Natural killer cell (primary cell): ENCODE measurements at regions not wholly inside any gene's neighbourhood (a gene's known extent, or its start where the extent isn't known, plus 50 kb on each side); places are given as distances from the start of the nearest gene placed in this dataset.

Source experiments
- ATAC-seq, 3 donors: fragments of 150-1000 bp in 2 of 3; fragments of 200-7000 bp in 1 of 3; cut with Tn5 transposase; 1 replicate in 1 of 3; 2 replicates in 2 of 3; pipeline ENCODE4 v1.10.0; 2021; ENCODE audit warnings: mild to moderate bottlenecking in 2 of 3, moderate library complexity in 2 of 3
- DNase-seq, 2 donors: peaks; one replicate each; pipeline versions ENCODE4 v3.0.0 to v3.0.0-alpha.2; 2013 to 2021; ENCODE audit warnings: mixed read lengths in 1 of 2
- H3K27ac ChIP-seq: one replicate; pipeline ENCODE4 v1.5.1; 2013; ENCODE audit warnings: mild to moderate bottlenecking, low read length
- H3K27me3 ChIP-seq: one replicate; pipeline ENCODE4 v1.6.1; 2013; ENCODE audit warnings: low read length; ENCODE audit not compliant: control insufficient read depth, insufficient read depth
- H3K36me3 ChIP-seq: one replicate; pipeline ENCODE4 v1.6.1; 2013; ENCODE audit warnings: low read length; ENCODE audit not compliant: control insufficient read depth, insufficient read depth
- H3K4me1 ChIP-seq: one replicate; pipeline ENCODE4 v1.6.1; 2013; ENCODE audit warnings: low read length; ENCODE audit not compliant: control insufficient read depth, insufficient read depth
- H3K4me3 ChIP-seq: one replicate; pipeline ENCODE4 v1.5.1; 2013; ENCODE audit warnings: low read length
- H3K9me3 ChIP-seq: one replicate; pipeline ENCODE4 v1.6.1; 2013; ENCODE audit warnings: low read length; ENCODE audit not compliant: control insufficient read depth, insufficient read depth
- H3K27ac Mint-ChIP-seq, 2 donors: one replicate each; pipeline ENCODE4 v1.8.0; 2022; ENCODE audit warnings: mild to moderate bottlenecking in 2 of 2, mixed read lengths in 2 of 2, moderate library complexity in 1 of 2
- H3K27me3 Mint-ChIP-seq, 2 donors: one replicate each; pipeline ENCODE4 v1.8.0; 2022; ENCODE audit warnings: low read depth in 2 of 2, mixed read lengths in 2 of 2
- H3K36me3 Mint-ChIP-seq: one replicate; pipeline ENCODE4 v1.8.0; 2022; ENCODE audit warnings: mixed read lengths
- H3K4me1 Mint-ChIP-seq, 2 donors: one replicate each; pipeline ENCODE4 v1.8.0; 2022; ENCODE audit warnings: mixed read lengths in 2 of 2
- H3K4me3 Mint-ChIP-seq: one replicate; pipeline ENCODE4 v1.8.0; 2022; ENCODE audit warnings: mild to moderate bottlenecking, moderate library complexity, mixed read lengths
- H3K9me3 Mint-ChIP-seq, 2 donors: one replicate each; pipeline ENCODE4 v1.8.0; 2022; ENCODE audit warnings: mixed read lengths in 2 of 2
- CTCF ChIP-seq: fragments of 200-600 bp; IDR thresholded peaks from one replicate; pipeline ENCODE4 v1.8.0; 2022; ENCODE audit warnings: antibody characterized with exemption
- WGBS: methylation state at CpG from one replicate; pipeline ENCODE4 v1.1.7; 2013; ENCODE audit warnings: missing lambda C conversion rate; ENCODE audit not compliant: insufficient coverage; 5-methylcytosine and 5-hydroxymethylcytosine counted together
- intact Hi-C: fragments of 100-400 bp; cut with micrococcal nuclease; formaldehyde crosslinking; loops from one replicate; pipeline ENCODE4 v1.14.2; 2022

GRCh38 chr7:127530148-127530547, 55.2 kb downstream of the GCC1 start:
- 67% methylated on average over 1 of the region's 1 CpG for WGBS
- intact Hi-C loops = no loop called here
- no peaks in the 10 kb centered on the region for H3K4me1 ChIP-seq
- ATAC-seq = no peak
- Mint-ChIP-seq H3K27ac (no peak overlapping the region), H3K4me1 (no peaks in the 10 kb centered on the region), H3K36me3 (no peaks in the 10 kb centered on the region), H3K4me3 (no peak overlapping the region), H3K27me3 (peaks cover 7 to 67% of the 10 kb centered on the region in 2 donors), H3K9me3 (peaks cover 0 to 3% of the 10 kb centered on the region in 2 donors)
- no peak overlapping the region for H3K4me3 ChIP-seq
- no peaks in the 10 kb centered on the region for H3K9me3 ChIP-seq
- no peak overlapping the region for H3K27ac ChIP-seq
- H3K36me3 ChIP-seq = no peaks in the 10 kb centered on the region
- DNase-seq = no peak
- TF ChIP-seq CTCF = no peak
- H3K27me3 ChIP-seq = no peaks in the 10 kb centered on the region

- no peak for TF ChIP-seq CTCF
- Histone ChIP-seq H3K27me3 (no peaks in the 10 kb centered on the region), H3K36me3 (no peaks in the 10 kb centered on the region), H3K4me3 (no peak overlapping the region), H3K9me3 (no peaks in the 10 kb centered on the region), H3K4me1 (no peaks in the 10 kb centered on the region), H3K27ac (no peak overlapping the region)
- peaks cover 7 to 68% of the 10 kb centered on the region in 2 donors for H3K27me3 Mint-ChIP-seq
- no peaks in the 10 kb centered on the region for H3K4me1 Mint-ChIP-seq
- H3K36me3 Mint-ChIP-seq = no peaks in the 10 kb centered on the region
- ATAC-seq (no peak), DNase-seq (no peak)
- no peak overlapping the region for H3K27ac Mint-ChIP-seq
- 75% methylated on average over 4 of the region's 4 CpGs for WGBS
- no peak overlapping the region for H3K4me3 Mint-ChIP-seq
- H3K9me3 Mint-ChIP-seq = peaks cover 0 to 5% of the 10 kb centered on the region in 2 donors
- intact Hi-C loops = no loop called here
These were observed 57.8 kb downstream of the GCC1 start for GRCh38 chr7:127527561-127527960.

- no peaks in the 10 kb centered on the region for H3K4me1 ChIP-seq
- no peaks in the 10 kb centered on the region for H3K36me3 ChIP-seq
- H3K27ac Mint-ChIP-seq = no peak overlapping the region
- H3K4me3 Mint-ChIP-seq = no peak overlapping the region
- intact Hi-C loops = no loop called here
- no peak overlapping the region for H3K4me3 ChIP-seq
- 59% methylated on average over 4 of the region's 5 CpGs for WGBS
- H3K36me3 Mint-ChIP-seq = no peaks in the 10 kb centered on the region
- DNase-seq (no peak), ATAC-seq (no peak)
- H3K27me3 Mint-ChIP-seq = peaks cover 15 to 60% of the 10 kb centered on the region in 2 donors
- peaks cover 3 to 5% of the 10 kb centered on the region in 2 donors for H3K9me3 Mint-ChIP-seq
- no peaks in the 10 kb centered on the region for H3K9me3 ChIP-seq
- no peaks in the 10 kb centered on the region for H3K4me1 Mint-ChIP-seq
- no peak for TF ChIP-seq CTCF
- H3K27me3 ChIP-seq = no peaks in the 10 kb centered on the region
- H3K27ac ChIP-seq = no peak overlapping the region
These were observed 59.4 kb downstream of the GCC1 start for GRCh38 chr7:127525866-127526480.

- 84% methylated on average over 2 of the region's 2 CpGs for WGBS
These were observed 69.1 kb downstream of the GCC1 start for GRCh38 chr7:127516320-127516719.

More at GRCh38 chr7:127516320-127516719, 69.1 kb downstream of the GCC1 start:
- H3K4me1 ChIP-seq = no peaks in the 10 kb centered on the region
- peaks cover under 1% of the 10 kb centered on the region for H3K27me3 ChIP-seq
- no peak overlapping the region for H3K4me3 ChIP-seq
- DNase-seq (no peak), ATAC-seq (no peak)
- Mint-ChIP-seq H3K4me3 (no peak overlapping the region), H3K9me3 (peaks cover 0 to under 1% of the 10 kb centered on the region in 2 donors), H3K4me1 (no peaks in the 10 kb centered on the region), H3K27me3 (peaks cover 23 to 32% of the 10 kb centered on the region in 2 donors), H3K36me3 (no peaks in the 10 kb centered on the region), H3K27ac (no peak overlapping the region)
- H3K36me3 ChIP-seq = no peaks in the 10 kb centered on the region
- no peak for TF ChIP-seq CTCF
- intact Hi-C loops = loop anchor here (10.0 kb wide), 1 partner anchor 688 kb away; no protein-coding TSS in a partner anchor
- no peaks in the 10 kb centered on the region for H3K9me3 ChIP-seq
- no peak overlapping the region for H3K27ac ChIP-seq
